H1 (cell line): ENCODE measurements at regions not wholly inside any gene's neighbourhood (a gene's known extent, or its start where the extent isn't known, plus 50 kb on each side); places are given as distances from the start of the nearest gene placed in this dataset.

Source experiments
- CHD2 ChIP-seq: IDR thresholded peaks from 2 replicates; pipeline ENCODE4 v1.6.1; 2012; ENCODE audit warnings: low read length, improper control_type of control experiment
- CTCF ChIP-seq, 3 experiments: IDR thresholded peaks; 1 replicate in 2 of 3; 2 replicates in 1 of 3; pipeline versions ENCODE4 v1.5.1 to v1.6.1; 2011; ENCODE audit warnings: low read length in 3 of 3, mild to moderate bottlenecking in 3 of 3, inconsistent platforms in 2 of 3, low read depth in 1 of 3, moderate library complexity in 1 of 3; ENCODE audit not compliant: insufficient read depth in 1 of 3; ENCODE audit errors: control extremely low read depth in 1 of 3
- GTF2F1 ChIP-seq: IDR thresholded peaks from 2 replicates; pipeline ENCODE4 v1.6.1; 2012; ENCODE audit warnings: low read depth, low read length, improper control_type of control experiment, borderline replicate concordance
- JUND ChIP-seq: IDR thresholded peaks from 2 replicates; pipeline ENCODE4 v1.6.1; 2011; ENCODE audit warnings: mild to moderate bottlenecking, improper control_type of control experiment, low read length
- POLR2AphosphoS5 ChIP-seq: IDR thresholded peaks from 2 replicates; pipeline ENCODE4 v1.6.1; 2011; ENCODE audit warnings: low read depth, low read length
- RAD21 ChIP-seq, 2 experiments: IDR thresholded peaks in 1 of 2; conservative IDR thresholded peaks in 1 of 2; 2 replicates each; pipeline ENCODE4 v1.6.1; 2011; ENCODE audit warnings: low read depth in 2 of 2, low read length in 2 of 2, improper control_type of control experiment in 1 of 2, inconsistent platforms in 1 of 2, mild to moderate bottlenecking in 1 of 2, moderate library complexity in 1 of 2
- TCF12 ChIP-seq: IDR thresholded peaks from 2 replicates; pipeline ENCODE4 v1.6.1; 2011; ENCODE audit warnings: low read depth, mild to moderate bottlenecking, low read length

GRCh38 chr2:238600506-238601432 lies 174.0 kb downstream of the ASB1 start:
- no peak for TF ChIP-seq RAD21 (IDR thresholded peaks at IDR 0.05 in 1 of 2, conservative IDR thresholded peaks at IDR 0.05 in 1 of 2; ENCODE audit: low read depth in 2 of 2, low read length in 2 of 2)
- TF ChIP-seq POLR2AphosphoS5, result no peak
- TF ChIP-seq CTCF (IDR thresholded peaks at IDR 0.05; ENCODE audit: control extremely low read depth in 1 of 3, insufficient read depth in 1 of 3, low read depth in 1 of 3, low read length in 3 of 3), result no peak
- no peak for TF ChIP-seq CHD2
- no peak for TF ChIP-seq JUND
- TF ChIP-seq TCF12, result no peak
- TF ChIP-seq GTF2F1, result no peak
